Activated CD8-positive, alpha-beta memory T cell treated with anti-CD3 and anti-CD28 coated beads for 4 hours (primary cell): ENCODE measurements at regions not wholly inside any gene's neighbourhood (a gene's known extent, or its start where the extent isn't known, plus 50 kb on each side); places are given as distances from the start of the nearest gene placed in this dataset.

Experiments
- DNase-seq, 2 donors: peaks; one replicate each; pipeline ENCODE4 v3.0.0-alpha.2; 2020; ENCODE audit warnings: low read depth in 2 of 2

- DNase-seq = no peak
Observed at GRCh38 chr2:173669271-173669853, 295.8 kb downstream of the SP3 start.

GRCh38 chr2:173669888-173670287 lies 295.3 kb downstream of the SP3 start:
- DNase-seq = no peak

- DNase-seq = no peak
Observed at GRCh38 chr2:173672573-173673340, 292.4 kb downstream of the SP3 start.

- DNase-seq = no peak
Observed at GRCh38 chr2:173673640-173674039, 291.5 kb downstream of the SP3 start.

GRCh38 chr2:173676647-173677046 lies 288.5 kb downstream of the SP3 start:
- no peak for DNase-seq

GRCh38 chr2:173678186-173678585 lies 287.0 kb downstream of the SP3 start:
- DNase-seq = no peak

GRCh38 chr2:173680574-173680973 lies 284.6 kb downstream of the SP3 start:
- no peak for DNase-seq

- no peak for DNase-seq
Observed at GRCh38 chr2:173681881-173682650, 283.1 kb downstream of the SP3 start.

- DNase-seq = no peak
Observed at GRCh38 chr2:173684896-173685459, 280.2 kb downstream of the SP3 start.

- DNase-seq = no peak
Observed at GRCh38 chr2:173690349-173690748, 274.8 kb downstream of the SP3 start.

GRCh38 chr2:173692068-173692467 lies 273.1 kb downstream of the SP3 start:
- no peak for DNase-seq

- no peak for DNase-seq
Observed at GRCh38 chr2:173693044-173693589, 272.1 kb downstream of the SP3 start.

- no peak for DNase-seq
Observed at GRCh38 chr2:173696274-173696673, 268.9 kb downstream of the SP3 start.

- no peak for DNase-seq
Observed at GRCh38 chr2:173697929-173698328, 267.2 kb downstream of the SP3 start.

- no peak for DNase-seq
Observed at GRCh38 chr2:173705656-173706055, 259.5 kb downstream of the SP3 start.

- DNase-seq = no peak
Observed at GRCh38 chr2:173706936-173707335, 258.2 kb downstream of the SP3 start.

GRCh38 chr2:173708806-173709205 lies 256.4 kb downstream of the SP3 start:
- no peak for DNase-seq

GRCh38 chr2:173711816-173712215 lies 253.4 kb downstream of the SP3 start:
- no peak for DNase-seq

GRCh38 chr2:173713904-173714555 lies 251.1 kb downstream of the SP3 start:
- DNase-seq = no peak

- no peak for DNase-seq
Observed at GRCh38 chr2:173715441-173715840, 249.7 kb downstream of the SP3 start.

GRCh38 chr2:173716458-173717052 lies 248.6 kb downstream of the SP3 start:
- DNase-seq = no peak
